Neural progenitor cell (in vitro differentiated cells): ENCODE measurements at regions not wholly inside any gene's neighbourhood (a gene's known extent, or its start where the extent isn't known, plus 50 kb on each side); places are given as distances from the start of the nearest gene placed in this dataset.
"Not testable (repeated sequence)": the region's sequence is repeated elsewhere in the genome, so short reads cannot be mapped to it uniquely, and the experiment has no call there.

Experiments used
- EZH2 ChIP-seq: fragments of 200-600 bp; sonication (generic); IDR thresholded peaks from 2 replicates; pipeline ENCODE4 v1.6.1; 2017; ENCODE audit warnings: antibody characterized with exemption, mild to moderate bottlenecking, moderate library complexity
- TF ChIP-seq, protein P1 (sequence below): fragments of 200-600 bp; sonication (generic); IDR thresholded peaks from 2 replicates; pipeline ENCODE4 v1.5.1; 2017; ENCODE audit warnings: antibody characterized with exemption, mild to moderate bottlenecking

DNA sequence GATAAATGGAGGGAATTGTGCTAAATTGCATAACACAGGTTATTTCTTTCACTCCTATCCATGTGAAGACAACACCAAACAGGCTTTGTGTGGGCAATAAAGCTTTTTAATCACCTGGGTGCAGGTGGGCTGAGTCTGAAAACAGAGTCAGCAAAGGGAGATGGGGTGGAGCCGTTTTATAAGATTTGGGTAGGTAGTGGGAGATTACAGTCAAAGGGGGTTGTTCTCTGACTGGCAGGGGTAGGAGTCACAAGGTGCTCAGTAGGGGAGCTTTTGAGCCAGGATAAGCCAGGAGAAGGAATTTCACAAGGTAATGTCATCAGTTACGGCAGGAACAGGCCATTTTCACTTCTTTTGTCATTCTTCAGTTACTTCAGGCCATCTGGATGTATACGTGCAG, 358.8 kb upstream of the LRP1B start:
- TF ChIP-seq, protein P1, sequence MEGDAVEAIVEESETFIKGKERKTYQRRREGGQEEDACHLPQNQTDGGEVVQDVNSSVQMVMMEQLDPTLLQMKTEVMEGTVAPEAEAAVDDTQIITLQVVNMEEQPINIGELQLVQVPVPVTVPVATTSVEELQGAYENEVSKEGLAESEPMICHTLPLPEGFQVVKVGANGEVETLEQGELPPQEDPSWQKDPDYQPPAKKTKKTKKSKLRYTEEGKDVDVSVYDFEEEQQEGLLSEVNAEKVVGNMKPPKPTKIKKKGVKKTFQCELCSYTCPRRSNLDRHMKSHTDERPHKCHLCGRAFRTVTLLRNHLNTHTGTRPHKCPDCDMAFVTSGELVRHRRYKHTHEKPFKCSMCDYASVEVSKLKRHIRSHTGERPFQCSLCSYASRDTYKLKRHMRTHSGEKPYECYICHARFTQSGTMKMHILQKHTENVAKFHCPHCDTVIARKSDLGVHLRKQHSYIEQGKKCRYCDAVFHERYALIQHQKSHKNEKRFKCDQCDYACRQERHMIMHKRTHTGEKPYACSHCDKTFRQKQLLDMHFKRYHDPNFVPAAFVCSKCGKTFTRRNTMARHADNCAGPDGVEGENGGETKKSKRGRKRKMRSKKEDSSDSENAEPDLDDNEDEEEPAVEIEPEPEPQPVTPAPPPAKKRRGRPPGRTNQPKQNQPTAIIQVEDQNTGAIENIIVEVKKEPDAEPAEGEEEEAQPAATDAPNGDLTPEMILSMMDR: not testable (repeated sequence)
- not testable (repeated sequence) for TF ChIP-seq EZH2
